HFF-Myc (cell line): ENCODE measurements at regions not wholly inside any gene's neighbourhood (a gene's known extent, or its start where the extent isn't known, plus 50 kb on each side); places are given as distances from the start of the nearest gene placed in this dataset.

Experiments used
- DNase-seq: peaks from one replicate; pipeline ENCODE4 v3.0.0-alpha.2; 2011; ENCODE audit warnings: low read depth; ENCODE audit errors: extremely low read depth
- H3K4me3 ChIP-seq: replicated peaks from 2 replicates; pipeline ENCODE4 v1.5.1; 2011; ENCODE audit warnings: low read depth, mild to moderate bottlenecking, control low read depth, low read length
- CTCF ChIP-seq: IDR thresholded peaks from 2 replicates; pipeline ENCODE4 v1.5.1; 2012; ENCODE audit warnings: mild to moderate bottlenecking, low read depth, low read length, control low read depth; ENCODE audit errors: missing control alignments

- H3K4me3 ChIP-seq, result no peak overlapping the region
- no peak for TF ChIP-seq CTCF
- no peak for DNase-seq
These were observed 67.8 kb upstream of the MAP4K3 start for GRCh38 chr2:39504790-39505335.

- DNase-seq, result no peak
- TF ChIP-seq CTCF, result no peak
- no peak overlapping the region for H3K4me3 ChIP-seq
These were observed 69.1 kb upstream of the MAP4K3 start for GRCh38 chr2:39506215-39506614.

GRCh38 chr2:39508198-39508597, 71.1 kb upstream of the MAP4K3 start:
- no peak overlapping the region for H3K4me3 ChIP-seq
- no peak for TF ChIP-seq CTCF

GRCh38 chr2:39510140-39510539, 73.1 kb upstream of the MAP4K3 start:
- no peak for TF ChIP-seq CTCF
- DNase-seq, result no peak
- H3K4me3 ChIP-seq, result no peak overlapping the region

More at GRCh38 chr2:39508198-39508597, 71.1 kb upstream of the MAP4K3 start:
- no peak for DNase-seq

- TF ChIP-seq CTCF, result no peak
- no peak for DNase-seq
These were observed 74.1 kb upstream of the MAP4K3 start for GRCh38 chr2:39511219-39511604.

GRCh38 chr2:39511605-39512433, 74.7 kb upstream of the MAP4K3 start:
- H3K4me3 ChIP-seq, result no peak overlapping the region
- DNase-seq, result no peak
- no peak for TF ChIP-seq CTCF

More at GRCh38 chr2:39511219-39511604, 74.1 kb upstream of the MAP4K3 start:
- no peak overlapping the region for H3K4me3 ChIP-seq
